ENCODE measurements at regions not wholly inside any gene's neighbourhood (a gene's known extent, or its start where the extent isn't known, plus 50 kb on each side); places are given as distances from the start of the nearest gene placed in this dataset.
"Not testable (repeated sequence)": the region's sequence is repeated elsewhere in the genome, so short reads cannot be mapped to it uniquely, and the experiment has no call there.

GRCh38 chr6:169915769-169916550 is 164.5 kb downstream of the ERMARD start:
- peaks cover 0 to 8% (median 3%) of the 10 kb centered on the region in 7 donors for H3K9me3 Mint-ChIP-seq
- H3K4me2 ChIP-seq (replicated peaks; ENCODE audit: extremely low read depth, low read length, poor library complexity, severe bottlenecking) = no peak overlapping the region
- 95% methylated on average over 17 of the region's 22 CpGs for WGBS (ENCODE audit: insufficient coverage)
- no peak overlapping the region for H3K9ac ChIP-seq (ENCODE audit: insufficient read depth, low read length, poor library complexity, severe bottlenecking)
- no peak for TF ChIP-seq CTCF (IDR thresholded peaks at IDR 0.05)
- no peak overlapping the region for H3K4me3 Mint-ChIP-seq
- no peaks in the 10 kb centered on the region for H3K27me3 ChIP-seq (ENCODE audit: control insufficient read depth in 2 of 2, insufficient read depth in 2 of 2, low read length in 2 of 2)
- no peak overlapping the region for H3K27ac ChIP-seq (ENCODE audit: low read depth in 1 of 2, low read length in 2 of 2)
- no peak overlapping the region for H2AFZ ChIP-seq (ENCODE audit: insufficient read depth, low read depth, low read length, poor library complexity, severe bottlenecking)
- intact Hi-C loops (cut with micrococcal nuclease) = no loop called here
- H3K36me3 ChIP-seq (replicated peaks in 1 of 2; ENCODE audit: control insufficient read depth in 1 of 2, insufficient read depth in 2 of 2, low read length in 2 of 2) = no peaks in the 10 kb centered on the region
- no peak for DNase-seq
- H3K9me3 ChIP-seq (replicated peaks in 1 of 2; ENCODE audit: control insufficient read depth in 1 of 2, insufficient read depth in 1 of 2, low read length in 2 of 2) = peaks cover 4 to 6% of the 10 kb centered on the region in 2 donors
- no peak overlapping the region for H3K27ac Mint-ChIP-seq
- H3K27me3 Mint-ChIP-seq (ENCODE audit: low read depth in 3 of 3) = peaks cover 0 to 3% (median 1%) of the 10 kb centered on the region in 3 donors
- H3K4me1 ChIP-seq (ENCODE audit: control insufficient read depth in 1 of 2, insufficient read depth in 2 of 2, low read length in 2 of 2) = peaks cover 18 to 24% of the 10 kb centered on the region in 2 donors
- peaks cover 22% of the 10 kb centered on the region for H3K4me1 Mint-ChIP-seq
- no peak overlapping the region for H3K4me3 ChIP-seq (replicated peaks in 1 of 3; ENCODE audit: low read depth in 2 of 3, low read length in 3 of 3)
- no peaks in the 10 kb centered on the region for H4K20me1 ChIP-seq (ENCODE audit: insufficient read depth, low read length)
- H3K36me3 Mint-ChIP-seq = no peaks in the 10 kb centered on the region
- H3K79me2 ChIP-seq (ENCODE audit: insufficient read depth, low read length) = no peaks in the 10 kb centered on the region

GRCh38 chr6:169913745-169914144 is 162.3 kb downstream of the ERMARD start:
- H3K27me3 Mint-ChIP-seq (ENCODE audit: low read depth in 3 of 3); H3K4me3 ChIP-seq (replicated peaks in 1 of 3; ENCODE audit: low read depth in 2 of 3, low read length in 3 of 3); H3K4me3 Mint-ChIP-seq; DNase-seq; H3K36me3 Mint-ChIP-seq; H3K4me2 ChIP-seq (replicated peaks; ENCODE audit: extremely low read depth, low read length, poor library complexity, severe bottlenecking); H2AFZ ChIP-seq (ENCODE audit: insufficient read depth, low read depth, low read length, poor library complexity, severe bottlenecking); H3K27me3 ChIP-seq (ENCODE audit: control insufficient read depth in 2 of 2, insufficient read depth in 2 of 2, low read length in 2 of 2); intact Hi-C loops (cut with micrococcal nuclease); H3K27ac ChIP-seq (ENCODE audit: low read depth in 1 of 2, low read length in 2 of 2); H3K9me3 Mint-ChIP-seq; H3K36me3 ChIP-seq (replicated peaks in 1 of 2; ENCODE audit: control insufficient read depth in 1 of 2, insufficient read depth in 2 of 2, low read length in 2 of 2); H3K9me3 ChIP-seq (replicated peaks in 1 of 2; ENCODE audit: control insufficient read depth in 1 of 2, insufficient read depth in 1 of 2, low read length in 2 of 2); H4K20me1 ChIP-seq (ENCODE audit: insufficient read depth, low read length); H3K9ac ChIP-seq (ENCODE audit: insufficient read depth, low read length, poor library complexity, severe bottlenecking); H3K79me2 ChIP-seq (ENCODE audit: insufficient read depth, low read length): not testable (repeated sequence)
- Mint-ChIP-seq H3K27ac (peak overlapping the region in 2 of 7 donors; percentile 47 to 59), H3K4me1 (peaks cover 22% of the 10 kb centered on the region)
- peaks cover 18 to 24% of the 10 kb centered on the region in 2 donors for H3K4me1 ChIP-seq (ENCODE audit: control insufficient read depth in 1 of 2, insufficient read depth in 2 of 2, low read length in 2 of 2)
- WGBS (ENCODE audit: insufficient coverage) = no CpG with 5 or more reads among the region's 3 CpGs

All from CD14-positive monocyte (primary cell).